T-cell (primary cell): ENCODE measurements at regions not wholly inside any gene's neighbourhood (a gene's known extent, or its start where the extent isn't known, plus 50 kb on each side); places are given as distances from the start of the nearest gene placed in this dataset.
"Not testable (repeated sequence)": the region's sequence is repeated elsewhere in the genome, so short reads cannot be mapped to it uniquely, and the experiment has no call there.

Source experiments
- ATAC-seq, 4 experiments: fragments of 200-7000 bp in 3 of 4; fragments of 150-1000 bp in 1 of 4; cut with Tn5 transposase; replicated peaks in 1 of 4; 1 replicate in 3 of 4; 2 replicates in 1 of 4; pipeline ENCODE4 v1.10.0; 2021; ENCODE audit warnings: moderate library complexity in 3 of 4, mild to moderate bottlenecking in 2 of 4, moderate number of reproducible peaks in 1 of 4
- CTCF ChIA-PET, 2 donors: fragments of 300-600 bp; sonication (Branson Sonifier 250); formaldehyde crosslinking; loops; one replicate each; lab custom pipeline; 2022; ENCODE audit warnings: antibody characterized with exemption in 2 of 2; lab: Charles Lee
- POLR2A ChIA-PET, 2 donors: fragments of 300-600 bp; sonication (Branson Sonifier 250); formaldehyde crosslinking; loops; one replicate each; lab custom pipeline; 2022; ENCODE audit warnings: antibody characterized with exemption in 2 of 2; lab: Charles Lee
- DNase-seq, 35 experiments: peaks; one replicate each; pipeline versions ENCODE4 v3.0.0 to v3.0.0-alpha.2; 2013 to 2023
- H3K27ac ChIP-seq: one replicate; pipeline ENCODE4 v1.5.1; 2013; ENCODE audit warnings: low read length
- H3K27me3 ChIP-seq, 2 experiments: replicated peaks in 1 of 2; 1 replicate in 1 of 2; 2 replicates in 1 of 2; pipeline versions ENCODE4 v1.6.1 to v1.7.0; 2013; ENCODE audit warnings: low read length in 1 of 2, mixed read lengths in 1 of 2; ENCODE audit not compliant: control insufficient read depth in 2 of 2, insufficient read depth in 2 of 2; ENCODE audit errors: extremely low read depth in 1 of 2
- H3K36me3 ChIP-seq, 2 donors: 1 replicate in 1 of 2; 2 replicates in 1 of 2; pipeline versions ENCODE4 v1.6.1 to v1.7.0; 2013; ENCODE audit warnings: low read length in 1 of 2; ENCODE audit not compliant: control insufficient read depth in 2 of 2, insufficient read depth in 1 of 2; ENCODE audit errors: extremely low read depth in 1 of 2
- H3K4me1 ChIP-seq, 2 experiments: 1 replicate in 1 of 2; 2 replicates in 1 of 2; pipeline versions ENCODE4 v1.6.1 to v1.7.0; 2013; ENCODE audit warnings: low read length in 2 of 2, mixed read lengths in 1 of 2; ENCODE audit not compliant: insufficient read depth in 2 of 2, control insufficient read depth in 1 of 2; ENCODE audit errors: extremely low read depth in 1 of 2
- H3K4me3 ChIP-seq, 2 donors: 1 replicate in 1 of 2; 2 replicates in 1 of 2; pipeline versions ENCODE4 v1.5.1 to v1.7.0; 2013; ENCODE audit warnings: mild to moderate bottlenecking in 2 of 2, low read length in 1 of 2, moderate library complexity in 1 of 2; ENCODE audit not compliant: control insufficient read depth in 1 of 2; ENCODE audit errors: extremely low read depth in 1 of 2
- H3K9me3 ChIP-seq: 2 replicates; pipeline ENCODE4 v1.7.0; 2013
- H3K27ac Mint-ChIP-seq, 2 donors: one replicate each; pipeline ENCODE4 v1.8.0; 2020 to 2021; ENCODE audit warnings: mild to moderate bottlenecking in 2 of 2, mixed read lengths in 2 of 2
- H3K27me3 Mint-ChIP-seq, 2 donors: one replicate each; pipeline ENCODE4 v1.8.0; 2021 to 2022; ENCODE audit warnings: mixed read lengths in 2 of 2
- H3K36me3 Mint-ChIP-seq: one replicate; pipeline ENCODE4 v1.8.0; 2021; ENCODE audit warnings: mixed read lengths
- H3K4me1 Mint-ChIP-seq, 3 donors: one replicate each; pipeline ENCODE4 v1.8.0; 2020 to 2022; ENCODE audit warnings: mixed read lengths in 3 of 3, mild to moderate bottlenecking in 1 of 3
- H3K4me3 Mint-ChIP-seq, 3 donors: one replicate each; pipeline ENCODE4 v1.8.0; 2020 to 2022; ENCODE audit warnings: mild to moderate bottlenecking in 3 of 3, mixed read lengths in 3 of 3, moderate library complexity in 3 of 3
- H3K9me3 Mint-ChIP-seq, 3 donors: one replicate each; pipeline ENCODE4 v1.8.0; 2020 to 2022; ENCODE audit warnings: mixed read lengths in 3 of 3
- WGBS: methylation state at CpG from one replicate; pipeline ENCODE4 v1.1.5; 2013; ENCODE audit warnings: missing lambda C conversion rate; ENCODE audit not compliant: insufficient coverage; 5-methylcytosine and 5-hydroxymethylcytosine counted together

- WGBS, result no CpG with 5 or more reads among the region's 6 CpGs
- H3K4me1 Mint-ChIP-seq, H3K9me3 ChIP-seq, H3K36me3 Mint-ChIP-seq, DNase-seq, H3K27ac ChIP-seq, H3K4me3 Mint-ChIP-seq, CTCF ChIA-PET, H3K4me3 ChIP-seq, ATAC-seq, H3K9me3 Mint-ChIP-seq, H3K4me1 ChIP-seq, H3K27me3 ChIP-seq, H3K36me3 ChIP-seq, POLR2A ChIA-PET, H3K27ac Mint-ChIP-seq: not testable (repeated sequence)
- peaks cover 30 to 38% of the 10 kb centered on the region in 2 donors for H3K27me3 Mint-ChIP-seq
These were observed 53.1 kb upstream of the HUNK start for GRCh38 chr21:31819692-31820091.

GRCh38 chr21:31814356-31814755 lies 58.5 kb upstream of the HUNK start:
- H3K4me1 ChIP-seq, H3K27ac ChIP-seq, H3K4me3 ChIP-seq, H3K36me3 ChIP-seq, CTCF ChIA-PET, H3K27ac Mint-ChIP-seq, H3K36me3 Mint-ChIP-seq, H3K9me3 ChIP-seq, H3K27me3 ChIP-seq, H3K9me3 Mint-ChIP-seq, DNase-seq, H3K4me1 Mint-ChIP-seq, H3K4me3 Mint-ChIP-seq, ATAC-seq, POLR2A ChIA-PET: not testable (repeated sequence)
- peaks cover 19 to 20% of the 10 kb centered on the region in 2 donors for H3K27me3 Mint-ChIP-seq
- WGBS, result no CpG with 5 or more reads among the region's 3 CpGs

- ChIA-PET CTCF (no interaction called here), POLR2A (no interaction called here)
- H3K4me3 Mint-ChIP-seq, result no peak overlapping the region
- DNase-seq (no peak), ATAC-seq (no peak)
- no peaks in the 10 kb centered on the region for H3K4me1 ChIP-seq
- H3K36me3 Mint-ChIP-seq, result no peaks in the 10 kb centered on the region
- WGBS, result no CpG with 5 or more reads among the region's 1 CpG
- H3K27me3 Mint-ChIP-seq, result peaks cover 14 to 18% of the 10 kb centered on the region in 2 donors
- no peaks in the 10 kb centered on the region for H3K4me1 Mint-ChIP-seq
- H3K36me3 ChIP-seq, result no peaks in the 10 kb centered on the region
- H3K27ac Mint-ChIP-seq, result no peak overlapping the region
- H3K9me3 ChIP-seq, result no peaks in the 10 kb centered on the region
- peaks cover 0 to 7% (median 0%) of the 10 kb centered on the region in 3 donors for H3K9me3 Mint-ChIP-seq
- H3K27me3 ChIP-seq, result no peaks in the 10 kb centered on the region
- H3K27ac ChIP-seq, result no peak overlapping the region
- no peak overlapping the region for H3K4me3 ChIP-seq
These were observed 59.0 kb upstream of the HUNK start for GRCh38 chr21:31813862-31814261.

- Mint-ChIP-seq H3K27me3 (peaks cover 6 to 16% of the 10 kb centered on the region in 2 donors), H3K4me1 (no peaks in the 10 kb centered on the region), H3K36me3 (no peaks in the 10 kb centered on the region), H3K27ac (no peak overlapping the region), H3K4me3 (no peak overlapping the region), H3K9me3 (peaks cover 0 to 5% (median 0%) of the 10 kb centered on the region in 3 donors)
- Histone ChIP-seq H3K4me1 (no peaks in the 10 kb centered on the region), H3K9me3 (no peaks in the 10 kb centered on the region), H3K27me3 (peaks cover 0 to 17% of the 10 kb centered on the region in 2 experiments), H3K27ac (no peak overlapping the region), H3K36me3 (no peaks in the 10 kb centered on the region), H3K4me3 (no peak overlapping the region)
- ChIA-PET POLR2A (no interaction called here), CTCF (no interaction called here)
- no peak for ATAC-seq
- DNase-seq, result no peak
- 57% methylated on average over 1 of the region's 5 CpGs for WGBS
These were observed 68.8 kb upstream of the HUNK start for GRCh38 chr21:31804008-31804394.

GRCh38 chr21:31803039-31804007 lies 69.5 kb upstream of the HUNK start:
- no peaks in the 10 kb centered on the region for H3K36me3 Mint-ChIP-seq
- Histone ChIP-seq H3K27ac (no peak overlapping the region), H3K4me1 (no peaks in the 10 kb centered on the region), H3K27me3 (peaks cover 0 to 17% of the 10 kb centered on the region in 2 experiments), H3K4me3 (no peak overlapping the region), H3K9me3 (no peaks in the 10 kb centered on the region), H3K36me3 (no peaks in the 10 kb centered on the region)
- no peaks in the 10 kb centered on the region for H3K4me1 Mint-ChIP-seq
- CTCF ChIA-PET, result no interaction called here
- H3K4me3 Mint-ChIP-seq, result no peak overlapping the region
- 85% methylated on average over 11 of the region's 20 CpGs for WGBS
- H3K27ac Mint-ChIP-seq, result no peak overlapping the region
- ATAC-seq, result no peak
- no peak for DNase-seq
- H3K27me3 Mint-ChIP-seq, result peaks cover 6 to 16% of the 10 kb centered on the region in 2 donors
- POLR2A ChIA-PET, result no interaction called here
- H3K9me3 Mint-ChIP-seq, result peaks cover 0 to 5% (median 0%) of the 10 kb centered on the region in 3 donors

GRCh38 chr21:31802331-31802730 lies 70.4 kb upstream of the SCAF4 start:
- POLR2A ChIA-PET, result no interaction called here
- no peak for ATAC-seq
- no peaks in the 10 kb centered on the region for H3K36me3 ChIP-seq
- CTCF ChIA-PET, result no interaction called here
- H3K4me1 ChIP-seq, result no peaks in the 10 kb centered on the region
- no peak overlapping the region for H3K27ac ChIP-seq
- no peaks in the 10 kb centered on the region for H3K36me3 Mint-ChIP-seq
- no peaks in the 10 kb centered on the region for H3K4me1 Mint-ChIP-seq
- peaks cover 10 to 16% of the 10 kb centered on the region in 2 donors for H3K27me3 Mint-ChIP-seq
- WGBS, result 15% methylated on average over 5 of the region's 7 CpGs
- no peak overlapping the region for H3K27ac Mint-ChIP-seq
- H3K9me3 ChIP-seq, result no peaks in the 10 kb centered on the region
- no peak overlapping the region for H3K4me3 ChIP-seq
- H3K9me3 Mint-ChIP-seq, result peaks cover 0 to 5% (median 0%) of the 10 kb centered on the region in 3 donors
- no peak for DNase-seq
- peaks cover 0 to 24% of the 10 kb centered on the region in 2 experiments for H3K27me3 ChIP-seq
- no peak overlapping the region for H3K4me3 Mint-ChIP-seq
